AG04449 (cell line): ENCODE measurements at regions not wholly inside any gene's neighbourhood (a gene's known extent, or its start where the extent isn't known, plus 50 kb on each side); places are given as distances from the start of the nearest gene placed in this dataset.

Source experiments
- CTCF ChIA-PET: fragments of 350-600 bp; formaldehyde crosslinking; extraction: SDS; loops from one replicate; lab custom pipeline; 2021; ENCODE audit warnings: antibody characterized with exemption; lab: Yijun Ruan, JAX
- POLR2A ChIA-PET: fragments of 400-600, 350-600 bp; formaldehyde crosslinking; extraction: SDS; loops from one replicate; lab custom pipeline; 2020; ENCODE audit warnings: antibody characterized with exemption, inconsistent platforms; lab: Yijun Ruan, JAX
- DNase-seq: peaks from one replicate; pipeline ENCODE4 v3.0.0-alpha.2; 2010; ENCODE audit warnings: low read depth, low spot score
- H3K4me3 ChIP-seq: 2 replicates; pipeline ENCODE4 v1.5.1; 2011; ENCODE audit warnings: low read depth, mild to moderate bottlenecking, control low read depth, low read length
- CTCF ChIP-seq: IDR thresholded peaks from one replicate; pipeline ENCODE4 v1.5.1; 2011; ENCODE audit warnings: mild to moderate bottlenecking, moderate library complexity, low read length, control low read depth, inconsistent platforms; ENCODE audit not compliant: insufficient read depth; ENCODE audit errors: missing control alignments

GRCh38 chr4:182014164-182014563, 229.0 kb upstream of the TENM3 start:
- POLR2A ChIA-PET: no interaction called here
- DNase-seq: no peak
- H3K4me3 ChIP-seq: no peak overlapping the region
- CTCF ChIA-PET: interaction anchor here (1.2 to 1.4 kb wide), 2 partner anchors 9 to 16 kb away, joined by 3 read pairs; no protein-coding TSS in a partner anchor
- TF ChIP-seq CTCF: no peak

GRCh38 chr4:182015014-182015413, 228.2 kb upstream of the TENM3 start:
- DNase-seq: no peak
- no peak overlapping the region for H3K4me3 ChIP-seq
- TF ChIP-seq CTCF: no peak
- CTCF ChIA-PET: no interaction called here
- POLR2A ChIA-PET: no interaction called here

GRCh38 chr4:182015893-182016292, 227.3 kb upstream of the TENM3 start:
- H3K4me3 ChIP-seq: no peak overlapping the region
- DNase-seq: no peak
- no peak for TF ChIP-seq CTCF
- CTCF ChIA-PET: no interaction called here
- POLR2A ChIA-PET: no interaction called here

- no peak for DNase-seq
- H3K4me3 ChIP-seq: no peak overlapping the region
- POLR2A ChIA-PET: no interaction called here
- no peak for TF ChIP-seq CTCF
- CTCF ChIA-PET: no interaction called here
Measured at GRCh38 chr4:182017038-182017437, 226.2 kb upstream of the TENM3 start.

- CTCF ChIA-PET: interaction anchor here (1.6 kb wide), 1 partner anchor 12 kb away, joined by 4 read pairs; no protein-coding TSS in a partner anchor
- H3K4me3 ChIP-seq: no peak overlapping the region
- POLR2A ChIA-PET: no interaction called here
- no peak for TF ChIP-seq CTCF
- no peak for DNase-seq
Measured at GRCh38 chr4:182018691-182019090, 224.5 kb upstream of the TENM3 start.

GRCh38 chr4:182019148-182019652, 224.0 kb upstream of the TENM3 start:
- no peak overlapping the region for H3K4me3 ChIP-seq
- DNase-seq: no peak
- ChIA-PET POLR2A (no interaction called here), CTCF (interaction anchor here (1.6 kb wide), 1 partner anchor 12 kb away, joined by 4 read pairs; no protein-coding TSS in a partner anchor)
- TF ChIP-seq CTCF: no peak
